Fibroblast of lung (primary cell): ENCODE measurements at regions not wholly inside any gene's neighbourhood (a gene's known extent, or its start where the extent isn't known, plus 50 kb on each side); places are given as distances from the start of the nearest gene placed in this dataset.

Experiments used
- EZH2 ChIP-seq: IDR thresholded peaks from 2 replicates; pipeline ENCODE4 v1.5.1; 2012; ENCODE audit warnings: low read length, control low read depth, mild to moderate bottlenecking; ENCODE audit errors: missing control alignments
- TF ChIP-seq, protein P1 (sequence below), 2 donors: IDR thresholded peaks in 1 of 2; conservative IDR thresholded peaks in 1 of 2; 1 replicate in 1 of 2; 2 replicates in 1 of 2; pipeline ENCODE4 v1.5.1; 2011 to 2012; ENCODE audit warnings: low read length in 2 of 2, control low read depth in 1 of 2, inconsistent platforms in 1 of 2, low read depth in 1 of 2, mild to moderate bottlenecking in 1 of 2

- TF ChIP-seq, protein P1, sequence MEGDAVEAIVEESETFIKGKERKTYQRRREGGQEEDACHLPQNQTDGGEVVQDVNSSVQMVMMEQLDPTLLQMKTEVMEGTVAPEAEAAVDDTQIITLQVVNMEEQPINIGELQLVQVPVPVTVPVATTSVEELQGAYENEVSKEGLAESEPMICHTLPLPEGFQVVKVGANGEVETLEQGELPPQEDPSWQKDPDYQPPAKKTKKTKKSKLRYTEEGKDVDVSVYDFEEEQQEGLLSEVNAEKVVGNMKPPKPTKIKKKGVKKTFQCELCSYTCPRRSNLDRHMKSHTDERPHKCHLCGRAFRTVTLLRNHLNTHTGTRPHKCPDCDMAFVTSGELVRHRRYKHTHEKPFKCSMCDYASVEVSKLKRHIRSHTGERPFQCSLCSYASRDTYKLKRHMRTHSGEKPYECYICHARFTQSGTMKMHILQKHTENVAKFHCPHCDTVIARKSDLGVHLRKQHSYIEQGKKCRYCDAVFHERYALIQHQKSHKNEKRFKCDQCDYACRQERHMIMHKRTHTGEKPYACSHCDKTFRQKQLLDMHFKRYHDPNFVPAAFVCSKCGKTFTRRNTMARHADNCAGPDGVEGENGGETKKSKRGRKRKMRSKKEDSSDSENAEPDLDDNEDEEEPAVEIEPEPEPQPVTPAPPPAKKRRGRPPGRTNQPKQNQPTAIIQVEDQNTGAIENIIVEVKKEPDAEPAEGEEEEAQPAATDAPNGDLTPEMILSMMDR (conservative IDR thresholded peaks at IDR 0.05 in 1 of 2, IDR thresholded peaks at IDR 0.05 in 1 of 2; ENCODE audit: low read depth in 1 of 2, low read length in 2 of 2), result no peak
- TF ChIP-seq EZH2, result no peak
Measured at GRCh38 chr15:94023531-94023930, 207.8 kb upstream of the MCTP2 start.
